Body of pancreas (tissue), 4 donors: ENCODE measurements at regions not wholly inside any gene's neighbourhood (a gene's known extent, or its start where the extent isn't known, plus 50 kb on each side); places are given as distances from the start of the nearest gene placed in this dataset.

Source experiments
- ATAC-seq: fragments of 150-250 bp; one replicate; pipeline ENCODE4 v1.9.1; 2016
- DNase-seq, 4 donors: peaks; one replicate each; pipeline ENCODE4 v3.0.0-alpha.2; 2019
- H3K27ac ChIP-seq, 4 donors: fragments of 200-600 bp; sonication (generic); 1 replicate in 3 of 4; 2 replicates in 1 of 4; pipeline versions ENCODE4 v1.5.1 to v1.6.1; 2016 to 2019; ENCODE audit warnings: mild to moderate bottlenecking in 1 of 4, mixed read lengths in 1 of 4, moderate library complexity in 1 of 4
- H3K27me3 ChIP-seq, 2 donors: fragments of 200-600 bp; sonication (generic); one replicate each; pipeline ENCODE4 v1.6.0; 2016; ENCODE audit warnings: mild to moderate bottlenecking in 1 of 2
- H3K36me3 ChIP-seq, 2 donors: fragments of 200-600 bp; sonication (generic); replicated peaks in 1 of 2; 2 replicates each; pipeline ENCODE4 v1.5.1; 2016; ENCODE audit warnings: low read depth in 2 of 2; ENCODE audit not compliant: insufficient read depth in 1 of 2
- H3K4me1 ChIP-seq: fragments of 200-600 bp; sonication (generic); one replicate; pipeline ENCODE4 v1.6.0; 2016
- H3K4me3 ChIP-seq, 2 donors: fragments of 200-600 bp; sonication (generic); 1 replicate in 1 of 2; 2 replicates in 1 of 2; pipeline ENCODE4 v1.5.1; 2016 to 2019
- H3K9me3 ChIP-seq, 3 donors: fragments of 200-600 bp; sonication (generic); 1 replicate in 2 of 3; 2 replicates in 1 of 3; pipeline ENCODE4 v1.5.1; 2016
- POLR2A ChIP-seq, 3 donors: fragments of 450-650 bp; IDR thresholded peaks; one replicate each; pipeline ENCODE4 v1.6.1; 2016; ENCODE audit warnings: antibody characterized with exemption in 3 of 3, mild to moderate bottlenecking in 2 of 3
- WGBS, 2 donors: methylation state at CpG; one replicate each; pipeline ENCODE4 v1.1.5; 2017; 5-methylcytosine and 5-hydroxymethylcytosine counted together
- intact Hi-C: fragments of 100-400 bp; cut with DNase I; formaldehyde crosslinking; loops from one replicate; pipeline ENCODE4 v1.15.1; 2023
- TF ChIP-seq, protein P1 (sequence below), 7 experiments: fragments of 450-650 bp in 4 of 7; fragments of 200-600 bp in 3 of 7; sonication (generic) in 3 of 7; IDR thresholded peaks; one replicate each; pipeline ENCODE4 v1.5.1; 2016 to 2019; ENCODE audit warnings: antibody characterized with exemption in 7 of 7

DNA sequence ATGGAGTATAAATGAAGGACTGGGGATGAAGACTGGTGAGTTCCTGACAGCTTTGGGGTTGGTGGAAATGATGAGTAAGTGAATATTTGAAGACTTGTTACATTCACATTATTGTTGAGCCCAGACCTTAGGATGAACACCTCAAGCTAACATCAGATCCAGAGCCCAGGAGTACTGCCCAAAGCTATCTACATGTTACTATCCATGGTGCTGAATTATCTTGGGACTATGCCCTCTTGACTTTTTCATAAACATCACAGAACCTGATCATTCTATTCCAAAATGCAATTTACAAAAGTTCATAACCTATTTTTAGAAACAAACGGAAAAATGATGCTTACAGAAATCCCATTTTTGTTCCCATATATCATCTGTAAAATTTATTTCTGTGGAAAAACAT lies 613.3 kb downstream of the TUSC7 start:
- Histone ChIP-seq H3K27me3 (no peaks in the 10 kb centered on the region), H3K4me1 (no peaks in the 10 kb centered on the region), H3K36me3 (no peaks in the 10 kb centered on the region), H3K9me3 (no peaks in the 10 kb centered on the region), H3K27ac (no peak overlapping the region), H3K4me3 (no peak overlapping the region)
- ATAC-seq (no peak), DNase-seq (no peak)
- 13 to 19% methylated on average over 1 of the region's 1 CpG for WGBS, 2 donors
- intact Hi-C loops: no loop called here
- TF ChIP-seq, protein P1, sequence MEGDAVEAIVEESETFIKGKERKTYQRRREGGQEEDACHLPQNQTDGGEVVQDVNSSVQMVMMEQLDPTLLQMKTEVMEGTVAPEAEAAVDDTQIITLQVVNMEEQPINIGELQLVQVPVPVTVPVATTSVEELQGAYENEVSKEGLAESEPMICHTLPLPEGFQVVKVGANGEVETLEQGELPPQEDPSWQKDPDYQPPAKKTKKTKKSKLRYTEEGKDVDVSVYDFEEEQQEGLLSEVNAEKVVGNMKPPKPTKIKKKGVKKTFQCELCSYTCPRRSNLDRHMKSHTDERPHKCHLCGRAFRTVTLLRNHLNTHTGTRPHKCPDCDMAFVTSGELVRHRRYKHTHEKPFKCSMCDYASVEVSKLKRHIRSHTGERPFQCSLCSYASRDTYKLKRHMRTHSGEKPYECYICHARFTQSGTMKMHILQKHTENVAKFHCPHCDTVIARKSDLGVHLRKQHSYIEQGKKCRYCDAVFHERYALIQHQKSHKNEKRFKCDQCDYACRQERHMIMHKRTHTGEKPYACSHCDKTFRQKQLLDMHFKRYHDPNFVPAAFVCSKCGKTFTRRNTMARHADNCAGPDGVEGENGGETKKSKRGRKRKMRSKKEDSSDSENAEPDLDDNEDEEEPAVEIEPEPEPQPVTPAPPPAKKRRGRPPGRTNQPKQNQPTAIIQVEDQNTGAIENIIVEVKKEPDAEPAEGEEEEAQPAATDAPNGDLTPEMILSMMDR (IDR thresholded peaks at IDR 0.05): no peak
- no peak for TF ChIP-seq POLR2A (IDR thresholded peaks at IDR 0.05)

- Histone ChIP-seq H3K9me3 (no peaks in the 10 kb centered on the region), H3K27me3 (no peaks in the 10 kb centered on the region), H3K36me3 (no peaks in the 10 kb centered on the region), H3K27ac (no peak overlapping the region), H3K4me3 (no peak overlapping the region), H3K4me1 (no peaks in the 10 kb centered on the region)
- ATAC-seq (no peak), DNase-seq (no peak)
- no peak for TF ChIP-seq POLR2A (IDR thresholded peaks at IDR 0.05)
- TF ChIP-seq, protein P1 (IDR thresholded peaks at IDR 0.05): no peak
- WGBS, 2 donors: 85 to 88% methylated on average over 3 of the region's 3 CpGs
- intact Hi-C loops: no loop called here
These were observed 637.3 kb downstream of the TUSC7 start for GRCh38 chr3:117346901-117347300.

GRCh38 chr3:117348884-117349283 lies 639.3 kb downstream of the TUSC7 start:
- WGBS, 2 donors: 67% methylated on average over 1 of the region's 1 CpG

GRCh38 chr3:117349566-117349965 lies 640.0 kb downstream of the TUSC7 start:
- no peak for ATAC-seq
- intact Hi-C loops: no loop called here
- WGBS, 2 donors: 91 to 93% methylated on average over 1 of the region's 1 CpG

More at GRCh38 chr3:117348884-117349283, 639.3 kb downstream of the TUSC7 start:
- Histone ChIP-seq H3K27ac (no peak overlapping the region), H3K36me3 (no peaks in the 10 kb centered on the region), H3K4me3 (no peak overlapping the region), H3K9me3 (no peaks in the 10 kb centered on the region), H3K4me1 (no peaks in the 10 kb centered on the region), H3K27me3 (no peaks in the 10 kb centered on the region)
- DNase-seq (no peak), ATAC-seq (no peak)
- TF ChIP-seq, protein P1 (IDR thresholded peaks at IDR 0.05): no peak
- TF ChIP-seq POLR2A (IDR thresholded peaks at IDR 0.05): no peak
- intact Hi-C loops: no loop called here

DNA sequence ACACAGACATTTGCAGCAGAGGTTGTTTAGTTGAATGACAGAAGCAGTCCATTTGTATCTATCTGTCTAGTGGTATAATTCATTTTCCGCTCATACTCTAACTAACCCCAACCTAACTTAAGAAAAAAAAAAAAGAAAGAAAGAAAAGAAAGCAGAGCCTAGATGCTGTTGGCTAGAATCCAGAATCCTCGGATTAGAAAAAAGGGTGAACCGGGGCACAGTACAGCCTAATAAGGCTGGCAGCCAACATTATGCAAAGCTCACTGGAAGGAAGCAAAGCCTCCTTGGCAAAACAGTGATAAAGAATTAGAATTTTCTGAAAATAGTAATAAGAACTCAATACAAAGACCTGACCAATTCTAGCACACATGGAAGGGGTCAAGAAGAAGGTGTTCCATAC lies 640.8 kb downstream of the TUSC7 start:
- DNase-seq: no peak
- H3K27me3 ChIP-seq: no peaks in the 10 kb centered on the region
- H3K9me3 ChIP-seq: no peaks in the 10 kb centered on the region
- WGBS, 2 donors: 46 to 48% methylated on average over 3 of the region's 3 CpGs
- no peaks in the 10 kb centered on the region for H3K36me3 ChIP-seq
- no peak overlapping the region for H3K4me3 ChIP-seq
- no peak for ATAC-seq
- TF ChIP-seq, protein P1 (IDR thresholded peaks at IDR 0.05): no peak
- TF ChIP-seq POLR2A (IDR thresholded peaks at IDR 0.05): no peak
- no peaks in the 10 kb centered on the region for H3K4me1 ChIP-seq
- no peak overlapping the region for H3K27ac ChIP-seq
- intact Hi-C loops: no loop called here

More at GRCh38 chr3:117349566-117349965, 640.0 kb downstream of the TUSC7 start:
- Histone ChIP-seq H3K9me3 (no peaks in the 10 kb centered on the region), H3K4me1 (no peaks in the 10 kb centered on the region), H3K4me3 (no peak overlapping the region), H3K27ac (no peak overlapping the region), H3K36me3 (no peaks in the 10 kb centered on the region), H3K27me3 (no peaks in the 10 kb centered on the region)
- no peak for DNase-seq
- TF ChIP-seq, protein P1 (IDR thresholded peaks at IDR 0.05): no peak
- no peak for TF ChIP-seq POLR2A (IDR thresholded peaks at IDR 0.05)
